Inflammatory macrophage (primary cell): ENCODE measurements at regions not wholly inside any gene's neighbourhood (a gene's known extent, or its start where the extent isn't known, plus 50 kb on each side); places are given as distances from the start of the nearest gene placed in this dataset.
"Not testable (repeated sequence)": the region's sequence is repeated elsewhere in the genome, so short reads cannot be mapped to it uniquely, and the experiment has no call there.

Source experiments
- DNase-seq, 2 donors: peaks; one replicate each; pipeline ENCODE4 v3.0.0-alpha.2; 2020 to 2022

- DNase-seq, result not testable (repeated sequence)
Observed at GRCh38 chr2:185524242-185524641, 214.4 kb upstream of the FSIP2 start.

GRCh38 chr2:185526161-185526560 lies 212.4 kb upstream of the FSIP2 start:
- DNase-seq, result no peak

DNA sequence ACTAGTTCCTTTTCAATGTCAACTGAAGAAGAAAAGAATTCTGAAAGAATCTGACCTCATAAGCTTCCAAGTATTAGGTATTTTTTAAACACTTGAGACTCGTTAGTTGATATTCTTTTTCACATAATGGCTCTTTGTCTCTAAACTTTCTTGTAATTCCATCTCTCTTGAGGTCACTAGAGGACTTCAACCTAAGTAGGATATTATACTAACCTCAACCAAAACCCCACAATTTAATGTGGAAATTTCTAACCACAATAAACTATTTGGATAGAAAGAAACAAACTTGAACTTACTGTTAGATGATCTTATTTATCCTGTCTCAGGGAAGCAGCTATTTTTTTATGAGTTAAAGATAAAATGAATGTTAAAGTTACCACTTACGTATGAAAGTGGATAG lies 206.9 kb upstream of the FSIP2 start:
- DNase-seq, result no peak

DNA sequence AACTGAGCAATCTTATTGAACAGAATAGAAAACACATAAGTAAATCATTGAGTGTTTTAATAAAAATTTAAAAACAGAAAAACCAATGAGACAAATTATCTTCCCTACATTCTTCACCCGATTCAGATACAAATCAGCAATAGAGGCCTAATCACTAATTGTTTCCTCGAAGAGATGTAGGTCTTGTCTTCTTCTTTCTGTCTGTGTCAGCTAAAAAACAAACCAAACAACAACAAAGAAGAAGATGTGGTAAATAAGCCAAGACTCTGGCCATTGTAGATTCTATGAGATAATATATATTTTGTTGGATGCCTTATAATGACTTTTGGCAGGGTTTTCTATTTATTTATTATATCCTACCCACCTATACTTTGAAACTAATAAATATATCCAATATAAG lies 200.9 kb upstream of the FSIP2 start:
- no peak for DNase-seq

GRCh38 chr2:185567196-185567595 lies 171.4 kb upstream of the FSIP2 start:
- no peak for DNase-seq

DNA sequence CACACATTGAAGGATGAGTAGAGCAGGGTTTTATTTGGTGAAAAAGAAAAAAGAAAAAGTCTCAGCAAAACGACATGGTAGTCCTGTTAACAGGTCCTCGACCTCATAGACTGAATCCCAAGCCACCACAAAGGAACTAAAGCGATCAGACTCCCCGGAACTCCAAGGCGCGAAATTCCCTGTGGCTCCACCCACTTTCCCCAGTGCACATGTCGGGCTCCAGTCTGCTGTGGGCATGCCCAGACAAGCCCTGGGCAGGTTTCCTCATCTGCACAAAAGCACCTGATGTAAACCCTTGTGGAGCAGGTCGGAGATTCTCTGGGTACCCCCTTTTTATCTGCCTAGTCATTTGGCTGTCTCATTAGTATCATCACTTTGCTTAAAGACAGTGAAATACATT lies 170.7 kb upstream of the FSIP2 start:
- DNase-seq, result no peak

- no peak for DNase-seq
Observed at GRCh38 chr2:185578322-185578721, 160.3 kb upstream of the FSIP2 start.

DNA sequence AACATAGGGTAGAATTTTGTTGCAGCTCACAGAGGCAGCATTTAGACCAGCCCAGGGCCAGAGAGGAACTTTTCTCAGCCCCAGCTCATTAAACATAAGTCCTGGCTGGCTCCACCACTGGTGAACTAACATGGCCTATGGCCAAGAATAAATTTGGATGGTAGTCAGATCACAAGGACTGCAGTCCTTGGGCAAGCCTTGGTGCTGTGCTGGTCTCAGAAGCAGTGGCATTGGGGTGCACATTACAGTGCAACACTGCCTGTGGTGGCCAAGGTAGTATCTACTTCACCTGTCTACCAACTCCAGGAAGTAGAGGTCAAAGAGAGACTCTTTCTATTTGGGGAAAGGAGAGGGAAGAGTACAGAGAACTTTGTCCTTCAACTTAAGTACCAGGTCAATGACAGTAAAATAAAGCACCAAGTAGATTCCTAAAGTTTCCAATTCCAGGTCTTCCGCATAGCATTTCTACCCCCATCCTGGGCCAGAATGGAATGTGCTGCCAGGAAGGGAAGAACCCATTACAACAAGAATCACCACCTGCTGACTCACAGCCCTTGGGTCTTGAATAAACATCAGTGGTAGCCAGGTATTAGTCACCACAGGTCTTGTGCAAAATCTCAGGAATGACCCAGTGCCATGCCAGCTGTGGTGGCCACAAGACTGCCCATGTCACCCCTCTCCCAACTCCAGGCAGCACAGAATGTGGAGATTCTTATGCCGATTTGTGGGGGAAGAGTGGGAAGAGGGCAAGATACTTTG lies 155.4 kb upstream of the FSIP2 start:
- DNase-seq, result no peak

- not testable (repeated sequence) for DNase-seq
Observed at GRCh38 chr2:185585165-185585564, 153.4 kb upstream of the FSIP2 start.

DNA sequence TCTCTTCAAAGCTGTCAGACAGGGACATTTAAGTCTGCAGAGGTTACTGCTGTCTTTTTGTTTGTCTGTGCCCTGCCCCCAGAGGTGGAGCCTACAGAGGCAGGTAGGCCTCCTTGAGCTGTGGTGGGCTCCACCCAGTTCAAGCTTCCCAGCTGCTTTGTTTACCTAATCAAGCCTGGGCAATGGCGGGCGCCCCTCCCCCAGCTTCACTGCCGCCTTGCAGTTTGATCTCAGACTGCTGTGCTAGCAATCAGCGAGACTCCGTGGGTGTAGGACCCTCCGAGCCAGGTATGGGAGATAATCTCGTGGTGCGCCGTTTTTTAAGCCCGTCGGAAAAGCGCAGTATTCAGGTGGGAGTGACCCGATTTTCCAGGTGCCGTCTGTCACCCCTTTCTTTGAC lies 147.3 kb upstream of the FSIP2 start:
- DNase-seq, result not testable (repeated sequence)

- DNase-seq, result no peak
Observed at GRCh38 chr2:185607945-185608344, 130.7 kb upstream of the FSIP2 start.

DNA sequence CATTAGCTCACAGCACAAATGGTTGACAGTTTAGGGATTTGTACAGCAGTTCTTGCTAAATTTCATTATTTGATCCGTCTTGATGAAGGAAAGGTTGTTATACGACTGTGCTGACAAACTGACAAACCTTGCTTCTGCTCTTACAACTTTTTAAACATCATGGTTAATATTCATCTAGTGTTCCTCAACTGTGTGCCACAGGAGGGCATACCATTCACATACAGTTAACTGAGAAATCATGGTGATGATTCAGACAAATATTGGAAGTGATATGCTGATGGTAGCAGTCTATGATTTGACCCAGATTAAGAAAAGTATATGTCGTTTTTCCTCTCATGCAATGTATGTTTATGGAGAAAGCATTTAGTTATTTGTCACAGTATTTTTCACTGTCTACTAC lies 129.8 kb upstream of the FSIP2 start:
- no peak for DNase-seq

GRCh38 chr2:185610301-185610700 lies 128.3 kb upstream of the FSIP2 start:
- DNase-seq, result no peak

DNA sequence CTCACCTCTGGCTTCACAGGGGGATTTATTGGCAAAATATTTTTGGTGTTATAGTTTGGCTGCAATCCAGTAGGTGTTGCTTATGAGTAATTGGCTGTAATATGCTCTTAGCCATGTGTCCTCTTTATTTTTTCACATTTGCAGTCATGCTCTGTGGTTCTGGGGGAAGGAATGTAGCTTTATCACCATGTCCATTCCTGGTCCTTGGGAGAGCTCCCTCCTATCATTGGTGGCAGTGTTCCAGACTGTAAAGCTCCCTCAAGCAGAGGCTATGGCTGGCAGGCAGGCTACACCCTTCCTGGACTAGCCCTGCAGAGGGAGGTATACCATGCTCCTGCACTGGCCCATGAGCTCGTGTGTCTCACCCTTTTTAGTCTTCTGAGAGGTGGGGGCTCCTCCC lies 120.0 kb upstream of the FSIP2 start:
- no peak for DNase-seq

- no peak for DNase-seq
Observed at GRCh38 chr2:185625604-185626003, 113.0 kb upstream of the FSIP2 start.

- no peak for DNase-seq
Observed at GRCh38 chr2:185628985-185629384, 109.6 kb upstream of the FSIP2 start.

DNA sequence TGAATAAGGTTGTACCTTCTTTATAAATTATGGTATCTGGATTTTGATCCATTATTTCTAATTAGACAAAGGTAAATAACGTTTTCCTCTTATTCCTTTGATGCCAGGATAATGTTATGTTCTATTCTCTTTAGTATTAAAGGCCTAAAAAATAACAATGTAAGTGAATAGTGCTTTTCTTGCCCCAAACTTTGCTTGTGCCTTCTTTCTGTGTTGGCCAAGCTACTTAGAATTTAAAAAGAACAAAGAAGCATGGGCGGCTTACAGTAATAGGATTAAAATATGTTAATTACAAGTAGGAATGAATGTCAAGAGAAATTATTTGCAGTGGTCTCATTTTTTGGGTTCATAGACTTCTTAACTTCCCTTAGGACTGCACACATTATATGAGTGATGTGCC lies 105.0 kb upstream of the FSIP2 start:
- DNase-seq, result no peak

- no peak for DNase-seq
Observed at GRCh38 chr2:185638771-185639170, 99.8 kb upstream of the FSIP2 start.

DNA sequence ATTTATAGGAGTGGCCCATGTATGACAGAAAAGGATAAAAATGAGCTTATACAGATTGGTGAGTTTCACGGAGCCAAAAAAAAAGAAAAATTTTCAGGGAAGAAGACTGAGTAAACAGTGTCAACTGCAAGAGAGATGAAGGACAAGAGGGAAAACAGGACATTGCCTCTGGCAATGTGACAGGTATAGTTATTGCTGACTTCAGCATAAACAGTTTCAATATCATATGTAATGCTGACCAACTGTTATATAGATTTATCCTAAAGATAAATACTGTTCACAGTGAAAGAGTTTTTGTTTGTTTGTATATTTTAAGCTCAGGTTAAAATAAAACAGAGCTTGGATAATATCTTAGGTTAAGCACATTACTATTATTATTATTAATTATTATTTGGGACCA lies 98.0 kb upstream of the FSIP2 start:
- no peak for DNase-seq

GRCh38 chr2:185643434-185643833 lies 95.2 kb upstream of the FSIP2 start:
- DNase-seq, result no peak

DNA sequence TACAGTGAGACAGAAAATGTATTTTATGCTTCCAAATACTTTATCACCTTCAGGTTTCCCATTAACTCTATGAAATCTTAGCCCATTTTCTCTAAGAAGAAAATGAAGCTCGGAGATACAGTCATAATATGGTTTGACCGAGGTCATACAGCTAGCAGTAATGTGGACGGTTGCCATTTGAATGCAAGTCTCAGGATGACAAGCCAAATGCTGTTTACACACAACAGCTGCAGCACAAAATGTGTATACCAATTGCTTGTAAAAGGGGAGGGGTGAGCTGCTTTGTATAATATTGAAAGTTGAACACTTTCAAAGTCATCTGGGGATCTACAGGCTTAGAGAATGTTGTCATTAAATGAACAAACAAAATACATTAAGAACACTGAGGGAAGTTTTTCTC lies 93.8 kb upstream of the FSIP2 start:
- no peak for DNase-seq

- no peak for DNase-seq
Observed at GRCh38 chr2:185645529-185645928, 93.1 kb upstream of the FSIP2 start.

DNA sequence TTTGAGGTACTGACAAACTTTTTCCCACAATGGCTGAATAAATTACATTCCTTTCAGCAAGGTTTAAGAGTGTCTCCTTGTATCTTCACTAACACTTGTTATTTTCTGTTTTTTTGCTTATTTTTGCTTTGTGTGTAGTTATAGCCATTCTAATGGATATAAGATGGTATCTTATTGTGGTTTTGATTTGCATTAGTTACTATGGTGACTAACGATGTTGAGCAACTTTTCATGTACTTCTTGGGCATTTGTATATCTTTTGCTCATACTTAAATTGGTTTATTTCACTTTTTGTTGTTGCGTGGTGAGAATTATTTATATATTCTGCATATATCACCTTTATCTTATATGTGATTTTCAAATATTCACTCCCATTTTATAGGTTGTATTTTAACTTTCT lies 79.9 kb upstream of the FSIP2 start:
- no peak for DNase-seq

GRCh38 chr2:185663811-185664210 lies 74.8 kb upstream of the FSIP2 start:
- DNase-seq, result no peak

DNA sequence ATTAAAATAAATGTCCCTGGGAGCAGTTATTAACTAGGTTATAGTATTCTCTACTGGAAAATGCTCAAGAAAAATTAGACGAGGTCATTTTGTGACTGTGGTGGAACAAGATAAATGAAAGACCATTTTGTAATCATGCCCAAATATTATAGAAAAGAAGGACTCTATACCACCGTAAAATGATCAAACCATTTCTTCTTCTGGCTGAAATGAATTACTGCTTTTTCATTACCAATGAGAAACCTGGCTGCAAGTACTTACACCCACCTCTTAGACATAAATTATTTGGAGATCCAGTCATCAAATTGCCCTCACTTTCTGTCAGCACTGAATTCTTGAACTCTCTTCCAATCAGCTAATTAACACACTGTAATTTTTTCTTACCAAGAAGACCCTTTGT lies 74.2 kb upstream of the FSIP2 start:
- DNase-seq, result no peak
